ENCODE measurements at regions not wholly inside any gene's neighbourhood (a gene's known extent, or its start where the extent isn't known, plus 50 kb on each side); places are given as distances from the start of the nearest gene placed in this dataset.
"Not testable (repeated sequence)": the region's sequence is repeated elsewhere in the genome, so short reads cannot be mapped to it uniquely, and the experiment has no call there.

- not testable (repeated sequence) for DNase-seq (ENCODE audit: low spot score in 2 of 2); H3K4me1 Mint-ChIP-seq; H3K4me3 Mint-ChIP-seq; H3K9me3 Mint-ChIP-seq; ATAC-seq (replicated peaks; ENCODE audit: extremely low read depth, poor library complexity, severe bottlenecking); H3K27ac Mint-ChIP-seq (ENCODE audit: low read depth); H3K36me3 Mint-ChIP-seq (ENCODE audit: insufficient read depth)
- peaks cover 36% of the 10 kb centered on the region for H3K27me3 Mint-ChIP-seq
These were observed 133.5 kb upstream of the RFLNA start for GRCh38 chr12:124161402-124161801.

DNA sequence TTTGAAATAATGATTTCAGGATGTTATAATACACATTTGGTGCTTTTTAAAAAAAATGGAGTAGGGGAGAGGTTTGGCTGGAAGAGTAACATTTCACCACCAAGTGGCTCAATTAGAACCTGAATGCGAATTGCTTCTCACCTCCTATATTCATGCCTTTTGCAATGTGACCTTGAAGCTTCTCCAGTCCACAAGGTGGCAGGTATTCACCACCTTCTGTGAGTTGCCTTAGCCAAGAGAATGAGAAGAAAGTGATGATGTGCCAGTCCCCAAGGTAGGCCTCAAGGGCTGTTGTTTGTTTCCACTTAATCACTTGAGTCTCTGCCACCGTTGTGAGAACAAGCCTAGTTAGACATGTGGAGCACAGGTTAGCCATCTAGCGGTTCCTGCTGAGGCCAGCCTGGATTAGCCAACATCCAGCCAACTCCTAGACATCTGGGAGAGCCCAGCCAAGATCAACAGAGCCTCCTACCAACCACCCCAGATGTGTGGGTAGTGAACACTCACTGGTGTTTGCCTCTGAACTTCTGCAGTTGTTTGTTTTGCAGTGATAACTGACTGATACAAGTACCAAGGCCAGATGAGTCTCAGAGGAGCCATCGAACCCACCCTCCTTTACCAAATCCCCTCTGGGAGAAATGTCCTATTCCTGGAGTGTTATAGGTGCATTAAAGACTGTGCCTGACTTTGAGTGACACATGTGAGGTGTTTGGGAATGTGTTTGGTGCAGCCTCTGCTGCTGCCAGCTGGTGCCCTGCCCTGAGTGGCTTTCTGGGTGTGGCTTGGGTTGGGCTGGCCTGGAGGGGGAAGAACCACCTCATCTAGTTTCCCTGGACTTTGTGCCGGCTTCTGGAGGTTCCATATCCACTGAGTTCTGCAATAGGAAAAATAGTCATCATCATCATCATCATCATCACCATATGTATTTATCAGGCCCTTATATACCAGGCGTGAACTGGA lies 132.5 kb upstream of the RFLNA start:
- Mint-ChIP-seq H3K4me3 (no peak overlapping the region), H3K27ac (ENCODE audit: low read depth) (no peak overlapping the region), H3K4me1 (no peaks in the 10 kb centered on the region), H3K36me3 (ENCODE audit: insufficient read depth) (no peaks in the 10 kb centered on the region), H3K9me3 (no peaks in the 10 kb centered on the region), H3K27me3 (peaks cover 26% of the 10 kb centered on the region)
- ATAC-seq (replicated peaks; ENCODE audit: extremely low read depth, poor library complexity, severe bottlenecking), result no peak
- DNase-seq (ENCODE audit: low spot score in 2 of 2), result no peak

DNA sequence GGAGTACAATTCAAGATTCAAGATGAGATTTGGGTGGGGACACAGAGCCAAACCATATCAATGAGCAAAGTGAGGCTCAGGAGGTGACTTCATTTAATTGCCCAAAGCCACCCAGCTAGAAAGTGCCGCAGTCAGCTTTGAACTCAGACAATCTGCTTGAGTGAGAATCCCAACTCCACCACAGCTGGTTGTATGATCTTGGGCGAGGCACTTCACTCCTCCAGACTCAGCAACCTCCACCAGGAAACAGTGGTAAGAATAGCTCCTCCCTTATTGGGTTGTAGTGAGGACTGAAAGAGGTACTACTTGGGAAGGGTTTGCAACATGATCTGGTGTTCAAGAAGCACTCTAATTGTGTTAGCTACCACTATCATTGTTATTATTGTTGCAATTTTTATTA lies 129.2 kb upstream of the RFLNA start:
- ATAC-seq (replicated peaks; ENCODE audit: extremely low read depth, poor library complexity, severe bottlenecking) (no peak), DNase-seq (ENCODE audit: low spot score in 2 of 2) (no peak)
- H3K27me3 Mint-ChIP-seq, result peaks cover 2% of the 10 kb centered on the region
- H3K4me3 Mint-ChIP-seq, result no peak overlapping the region
- no peak overlapping the region for H3K27ac Mint-ChIP-seq (ENCODE audit: low read depth)
- no peaks in the 10 kb centered on the region for H3K36me3 Mint-ChIP-seq (ENCODE audit: insufficient read depth)
- H3K4me1 Mint-ChIP-seq, result no peaks in the 10 kb centered on the region
- H3K9me3 Mint-ChIP-seq, result no peaks in the 10 kb centered on the region

DNA sequence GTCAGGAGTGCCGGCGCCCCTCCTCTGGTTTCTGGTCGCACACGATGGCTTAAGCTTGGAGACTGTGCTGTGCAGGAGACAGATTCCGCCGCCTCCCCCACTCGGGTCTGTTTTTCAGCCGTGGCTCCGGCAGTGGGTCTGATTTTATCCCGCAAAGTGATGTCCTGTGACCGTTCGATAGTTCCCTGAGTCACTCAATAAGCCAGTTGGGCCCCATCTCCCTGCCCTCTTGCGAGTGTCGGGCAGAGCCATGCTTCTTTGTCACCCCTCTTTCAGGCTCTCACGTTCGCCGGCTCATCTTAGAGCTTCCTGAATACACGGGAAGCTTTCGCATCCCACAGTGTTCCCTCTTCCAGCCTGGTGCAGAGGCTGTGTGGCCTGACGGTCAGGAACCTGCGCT lies 127.8 kb upstream of the RFLNA start:
- no peak overlapping the region for H3K27ac Mint-ChIP-seq (ENCODE audit: low read depth)
- no peak for ATAC-seq (replicated peaks; ENCODE audit: extremely low read depth, poor library complexity, severe bottlenecking)
- H3K4me1 Mint-ChIP-seq, result no peaks in the 10 kb centered on the region
- no peak overlapping the region for H3K4me3 Mint-ChIP-seq
- no peak for DNase-seq (ENCODE audit: low spot score in 2 of 2)
- H3K9me3 Mint-ChIP-seq, result no peaks in the 10 kb centered on the region
- peaks cover 10% of the 10 kb centered on the region for H3K27me3 Mint-ChIP-seq
- H3K36me3 Mint-ChIP-seq (ENCODE audit: insufficient read depth), result no peaks in the 10 kb centered on the region

GRCh38 chr12:124168016-124168786 lies 126.7 kb upstream of the RFLNA start:
- DNase-seq (ENCODE audit: low spot score in 2 of 2) (no peak), ATAC-seq (replicated peaks; ENCODE audit: extremely low read depth, poor library complexity, severe bottlenecking) (no peak)
- peaks cover 10% of the 10 kb centered on the region for H3K27me3 Mint-ChIP-seq
- no peak overlapping the region for H3K4me3 Mint-ChIP-seq
- no peaks in the 10 kb centered on the region for H3K9me3 Mint-ChIP-seq
- no peaks in the 10 kb centered on the region for H3K4me1 Mint-ChIP-seq
- no peak overlapping the region for H3K27ac Mint-ChIP-seq (ENCODE audit: low read depth)
- no peaks in the 10 kb centered on the region for H3K36me3 Mint-ChIP-seq (ENCODE audit: insufficient read depth)

- DNase-seq (ENCODE audit: low spot score in 2 of 2), result no peak
- H3K9me3 Mint-ChIP-seq, result no peaks in the 10 kb centered on the region
- no peak for ATAC-seq (replicated peaks; ENCODE audit: extremely low read depth, poor library complexity, severe bottlenecking)
- H3K27me3 Mint-ChIP-seq, result peaks cover 19% of the 10 kb centered on the region
- H3K36me3 Mint-ChIP-seq (ENCODE audit: insufficient read depth), result no peaks in the 10 kb centered on the region
- H3K27ac Mint-ChIP-seq (ENCODE audit: low read depth), result no peak overlapping the region
- no peak overlapping the region for H3K4me3 Mint-ChIP-seq
- no peaks in the 10 kb centered on the region for H3K4me1 Mint-ChIP-seq
These were observed 125.2 kb upstream of the RFLNA start for GRCh38 chr12:124169577-124170284.

- H3K27ac Mint-ChIP-seq (ENCODE audit: low read depth), result no peak overlapping the region
- no peak overlapping the region for H3K4me3 Mint-ChIP-seq
- no peaks in the 10 kb centered on the region for H3K36me3 Mint-ChIP-seq (ENCODE audit: insufficient read depth)
- H3K9me3 Mint-ChIP-seq, result no peaks in the 10 kb centered on the region
- ATAC-seq (replicated peaks; ENCODE audit: extremely low read depth, poor library complexity, severe bottlenecking) (no peak), DNase-seq (ENCODE audit: low spot score in 2 of 2) (no peak)
- no peaks in the 10 kb centered on the region for H3K4me1 Mint-ChIP-seq
- H3K27me3 Mint-ChIP-seq, result peaks cover 23% of the 10 kb centered on the region
These were observed 124.1 kb upstream of the RFLNA start for GRCh38 chr12:124170760-124171159.

- ATAC-seq (replicated peaks; ENCODE audit: extremely low read depth, poor library complexity, severe bottlenecking), result no peak
- Mint-ChIP-seq H3K27me3 (peaks cover 23% of the 10 kb centered on the region), H3K27ac (ENCODE audit: low read depth) (no peak overlapping the region), H3K9me3 (no peaks in the 10 kb centered on the region), H3K4me3 (no peak overlapping the region), H3K4me1 (no peaks in the 10 kb centered on the region), H3K36me3 (ENCODE audit: insufficient read depth) (no peaks in the 10 kb centered on the region)
- no peak for DNase-seq (ENCODE audit: low spot score in 2 of 2)
These were observed 123.5 kb upstream of the RFLNA start for GRCh38 chr12:124171231-124171979.

GRCh38 chr12:124172636-124173035 lies 122.3 kb upstream of the RFLNA start:
- Mint-ChIP-seq H3K4me1 (no peaks in the 10 kb centered on the region), H3K27ac (ENCODE audit: low read depth) (no peak overlapping the region), H3K4me3 (no peak overlapping the region), H3K9me3 (no peaks in the 10 kb centered on the region), H3K36me3 (ENCODE audit: insufficient read depth) (no peaks in the 10 kb centered on the region), H3K27me3 (peaks cover 34% of the 10 kb centered on the region)
- DNase-seq (ENCODE audit: low spot score in 2 of 2) (no peak), ATAC-seq (replicated peaks; ENCODE audit: extremely low read depth, poor library complexity, severe bottlenecking) (no peak)

- ATAC-seq (replicated peaks; ENCODE audit: extremely low read depth, poor library complexity, severe bottlenecking) (no peak), DNase-seq (ENCODE audit: low spot score in 2 of 2) (no peak)
- no peaks in the 10 kb centered on the region for H3K9me3 Mint-ChIP-seq
These were observed 121.2 kb upstream of the RFLNA start for GRCh38 chr12:124173692-124174091.

DNA sequence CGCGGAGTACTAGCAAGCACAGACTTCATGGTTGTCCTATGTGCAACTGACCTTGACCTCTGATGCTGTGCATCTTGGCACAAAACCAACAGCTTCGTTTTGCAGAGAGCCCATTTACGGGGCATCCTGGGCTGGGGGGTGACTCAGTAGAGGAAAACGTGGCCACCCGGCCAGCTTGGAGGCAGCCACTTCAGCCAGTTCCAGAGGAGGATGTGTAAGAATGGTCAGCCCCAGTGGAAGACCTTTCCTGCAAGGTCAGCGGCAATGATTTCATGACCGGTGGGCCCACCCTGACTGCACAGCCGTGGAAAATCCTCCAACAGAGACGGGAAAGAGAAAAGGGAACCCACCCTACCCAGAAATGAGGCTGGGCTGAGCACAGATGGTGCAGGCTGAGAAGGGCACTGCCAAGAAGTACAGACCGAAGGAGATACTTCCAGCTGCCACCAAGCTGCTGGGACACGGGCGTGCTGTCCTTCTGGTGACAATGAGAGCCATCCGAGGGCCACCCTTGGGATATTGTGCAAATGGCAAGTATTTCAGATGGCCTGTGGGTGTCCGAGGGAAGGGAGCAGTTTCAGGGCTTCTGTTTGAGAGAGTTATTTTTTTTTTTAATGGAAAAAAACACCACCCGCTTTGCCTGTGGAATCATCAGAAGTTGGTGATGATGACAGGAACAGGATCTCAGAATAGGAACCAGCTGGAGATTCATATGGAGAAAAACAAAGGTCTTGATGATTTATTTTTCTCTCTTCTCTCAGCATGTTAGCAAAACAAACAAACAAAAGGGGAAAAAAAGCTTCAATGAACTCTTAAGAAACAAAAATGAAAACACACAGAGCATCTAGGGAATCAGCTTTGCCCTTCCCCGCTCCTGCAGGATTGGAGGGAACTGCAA lies 120.2 kb upstream of the RFLNA start:
- Mint-ChIP-seq H3K4me3 (no peak overlapping the region), H3K4me1 (no peaks in the 10 kb centered on the region), H3K27ac (ENCODE audit: low read depth) (no peak overlapping the region), H3K9me3 (no peaks in the 10 kb centered on the region), H3K27me3 (peaks cover 46% of the 10 kb centered on the region), H3K36me3 (ENCODE audit: insufficient read depth) (no peaks in the 10 kb centered on the region)
- ATAC-seq (replicated peaks; ENCODE audit: extremely low read depth, poor library complexity, severe bottlenecking), result no peak
- DNase-seq (ENCODE audit: low spot score in 2 of 2), result no peak

More at GRCh38 chr12:124173692-124174091, 121.2 kb upstream of the RFLNA start:
- Mint-ChIP-seq H3K4me3 (no peak overlapping the region), H3K27ac (ENCODE audit: low read depth) (no peak overlapping the region), H3K36me3 (ENCODE audit: insufficient read depth) (no peaks in the 10 kb centered on the region), H3K4me1 (no peaks in the 10 kb centered on the region), H3K27me3 (peaks cover 39% of the 10 kb centered on the region)

All from central memory CD8-positive, alpha-beta T cell (primary cell).